Cardiac muscle cell (in vitro differentiated cells and primary cell): ENCODE measurements at regions not wholly inside any gene's neighbourhood (a gene's known extent, or its start where the extent isn't known, plus 50 kb on each side); places are given as distances from the start of the nearest gene placed in this dataset.

Experiments used
- DNase-seq, 2 donors: peaks; one replicate each; pipeline versions ENCODE4 v3.0.0 to v3.0.0-alpha.2; 2010 to 2017; ENCODE audit warnings: low read depth in 1 of 2, low spot score in 1 of 2
- H3K27ac ChIP-seq: fragments of 200-600 bp; sonication (generic); 2 replicates; pipeline ENCODE4 v1.5.1; 2016
- H3K27me3 ChIP-seq: fragments of 200-600 bp; sonication (generic); 2 replicates; pipeline ENCODE4 v1.6.0; 2016; ENCODE audit warnings: control low read depth
- H3K36me3 ChIP-seq: fragments of 200-600 bp; sonication (generic); 2 replicates; pipeline ENCODE4 v1.5.1; 2016; ENCODE audit warnings: control low read depth
- H3K4me1 ChIP-seq: fragments of 200-600 bp; sonication (generic); 2 replicates; pipeline ENCODE4 v1.8.1; 2017; ENCODE audit warnings: low read depth, mild to moderate bottlenecking, mixed run types
- H3K4me3 ChIP-seq: fragments of 200-600 bp; sonication (generic); 2 replicates; pipeline ENCODE4 v1.5.1; 2016; ENCODE audit warnings: mild to moderate bottlenecking
- H3K9me3 ChIP-seq: fragments of 200-600 bp; sonication (generic); 2 replicates; pipeline ENCODE4 v1.5.1; 2017; ENCODE audit warnings: low read depth, mild to moderate bottlenecking, control low read depth
- TF ChIP-seq, protein P1 (sequence below): IDR thresholded peaks from 2 replicates; pipeline ENCODE4 v1.5.1; 2012; ENCODE audit warnings: low read depth, mild to moderate bottlenecking, low read length

DNA sequence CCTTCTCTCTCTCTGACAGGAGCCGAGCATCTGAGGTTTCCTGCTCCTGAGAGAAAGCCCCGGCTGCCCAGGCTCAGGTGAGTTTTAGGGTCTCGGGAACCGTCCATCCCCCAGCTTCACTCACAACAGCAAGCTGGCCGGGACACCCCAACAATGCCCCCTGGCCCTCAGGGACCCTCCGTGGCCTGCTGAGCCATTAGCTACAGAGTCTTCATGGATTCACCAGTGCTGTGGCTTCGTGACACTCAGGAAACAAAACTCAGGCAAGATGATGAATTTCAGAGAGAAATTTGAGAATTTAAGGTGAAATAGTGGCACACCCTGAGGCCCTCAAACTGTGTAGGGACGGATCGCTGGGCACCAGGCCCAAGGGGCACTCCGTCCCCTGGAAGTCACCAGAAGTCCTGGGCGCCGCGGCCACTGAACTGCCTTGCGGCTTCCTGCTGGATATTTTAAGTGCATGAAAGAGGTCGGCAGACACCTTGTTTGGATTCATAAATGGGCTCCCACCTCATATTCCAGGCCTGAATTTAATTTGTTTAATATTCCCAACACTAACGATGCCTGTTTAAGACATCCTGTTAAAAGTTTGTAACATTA lies 368.3 kb upstream of the SALL3 start:
- H3K36me3 ChIP-seq, result no peaks in the 10 kb centered on the region
- TF ChIP-seq, protein P1, sequence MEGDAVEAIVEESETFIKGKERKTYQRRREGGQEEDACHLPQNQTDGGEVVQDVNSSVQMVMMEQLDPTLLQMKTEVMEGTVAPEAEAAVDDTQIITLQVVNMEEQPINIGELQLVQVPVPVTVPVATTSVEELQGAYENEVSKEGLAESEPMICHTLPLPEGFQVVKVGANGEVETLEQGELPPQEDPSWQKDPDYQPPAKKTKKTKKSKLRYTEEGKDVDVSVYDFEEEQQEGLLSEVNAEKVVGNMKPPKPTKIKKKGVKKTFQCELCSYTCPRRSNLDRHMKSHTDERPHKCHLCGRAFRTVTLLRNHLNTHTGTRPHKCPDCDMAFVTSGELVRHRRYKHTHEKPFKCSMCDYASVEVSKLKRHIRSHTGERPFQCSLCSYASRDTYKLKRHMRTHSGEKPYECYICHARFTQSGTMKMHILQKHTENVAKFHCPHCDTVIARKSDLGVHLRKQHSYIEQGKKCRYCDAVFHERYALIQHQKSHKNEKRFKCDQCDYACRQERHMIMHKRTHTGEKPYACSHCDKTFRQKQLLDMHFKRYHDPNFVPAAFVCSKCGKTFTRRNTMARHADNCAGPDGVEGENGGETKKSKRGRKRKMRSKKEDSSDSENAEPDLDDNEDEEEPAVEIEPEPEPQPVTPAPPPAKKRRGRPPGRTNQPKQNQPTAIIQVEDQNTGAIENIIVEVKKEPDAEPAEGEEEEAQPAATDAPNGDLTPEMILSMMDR, result no peak
- no peak overlapping the region for H3K4me3 ChIP-seq
- H3K9me3 ChIP-seq, result no peaks in the 10 kb centered on the region
- no peaks in the 10 kb centered on the region for H3K27me3 ChIP-seq
- no peak overlapping the region for H3K27ac ChIP-seq
- no peaks in the 10 kb centered on the region for H3K4me1 ChIP-seq
- no peak for DNase-seq

DNA sequence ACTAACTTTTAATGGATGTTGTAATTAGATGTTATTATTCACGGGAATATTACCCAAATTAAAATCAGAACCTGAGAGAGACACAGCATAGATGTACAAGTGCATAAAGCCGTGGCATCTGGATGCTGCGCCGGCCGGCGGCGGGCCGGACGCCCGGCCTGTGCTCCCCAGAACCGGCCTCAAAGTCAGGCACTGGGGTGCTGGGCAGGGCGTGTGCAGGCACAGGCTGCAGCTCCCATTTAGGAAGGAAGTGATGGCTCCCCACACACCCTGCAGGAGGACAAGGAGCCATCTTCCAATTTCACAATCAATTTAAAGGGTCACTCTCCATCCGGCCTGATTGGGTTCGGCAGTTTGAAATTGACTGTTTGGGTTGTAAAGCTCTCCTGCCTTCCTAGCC lies 367.7 kb upstream of the SALL3 start:
- Histone ChIP-seq H3K36me3 (no peaks in the 10 kb centered on the region), H3K27ac (no peak overlapping the region), H3K4me3 (no peak overlapping the region), H3K27me3 (no peaks in the 10 kb centered on the region), H3K9me3 (no peaks in the 10 kb centered on the region), H3K4me1 (no peaks in the 10 kb centered on the region)
- no peak for DNase-seq
- TF ChIP-seq, protein P1, result no peak

DNA sequence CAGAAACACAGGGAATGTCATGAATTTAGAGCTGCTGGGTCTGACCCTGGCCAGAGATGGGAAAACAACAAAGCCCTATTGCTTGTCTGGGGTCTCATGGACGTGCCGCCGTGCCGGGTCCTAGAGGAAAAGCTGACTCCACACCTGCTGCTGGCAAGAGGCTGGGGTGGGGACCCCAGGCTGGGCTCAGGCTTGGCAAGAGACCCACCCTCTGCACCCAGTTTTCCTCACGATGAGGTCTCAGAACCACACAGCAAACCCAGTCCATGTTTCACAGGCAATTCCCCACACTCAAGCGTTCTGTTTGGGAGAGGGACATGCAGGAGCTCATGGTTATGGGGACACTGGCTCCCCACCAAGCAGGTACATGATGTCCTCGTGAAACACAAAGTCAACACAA lies 367.3 kb upstream of the SALL3 start:
- Histone ChIP-seq H3K4me3 (no peak overlapping the region), H3K36me3 (no peaks in the 10 kb centered on the region), H3K27me3 (no peaks in the 10 kb centered on the region), H3K4me1 (no peaks in the 10 kb centered on the region), H3K9me3 (no peaks in the 10 kb centered on the region), H3K27ac (no peak overlapping the region)
- DNase-seq, result no peak
- TF ChIP-seq, protein P1, result no peak

DNA sequence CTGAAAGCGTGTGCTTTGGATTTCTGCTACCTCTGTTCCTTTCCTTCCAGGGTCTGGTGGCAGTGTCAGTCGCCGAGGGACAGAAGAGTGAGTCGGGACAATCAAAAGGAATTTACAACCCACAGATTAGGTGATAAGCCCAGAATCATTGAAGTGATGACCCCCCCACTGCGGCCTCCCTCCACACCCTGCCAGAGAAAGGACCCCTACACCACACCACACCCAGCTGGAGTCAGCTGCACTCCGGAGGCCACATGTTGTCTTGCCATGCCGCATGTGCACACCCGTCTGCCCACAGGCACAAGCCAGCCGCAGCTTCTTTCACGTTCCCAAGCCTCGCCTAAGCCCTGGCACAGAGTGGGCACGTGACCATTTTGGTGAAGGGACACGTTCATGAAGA lies 366.8 kb upstream of the SALL3 start:
- no peaks in the 10 kb centered on the region for H3K27me3 ChIP-seq
- no peaks in the 10 kb centered on the region for H3K36me3 ChIP-seq
- H3K27ac ChIP-seq, result no peak overlapping the region
- DNase-seq, result no peak
- H3K9me3 ChIP-seq, result no peaks in the 10 kb centered on the region
- TF ChIP-seq, protein P1, result no peak
- H3K4me1 ChIP-seq, result no peaks in the 10 kb centered on the region
- no peak overlapping the region for H3K4me3 ChIP-seq

DNA sequence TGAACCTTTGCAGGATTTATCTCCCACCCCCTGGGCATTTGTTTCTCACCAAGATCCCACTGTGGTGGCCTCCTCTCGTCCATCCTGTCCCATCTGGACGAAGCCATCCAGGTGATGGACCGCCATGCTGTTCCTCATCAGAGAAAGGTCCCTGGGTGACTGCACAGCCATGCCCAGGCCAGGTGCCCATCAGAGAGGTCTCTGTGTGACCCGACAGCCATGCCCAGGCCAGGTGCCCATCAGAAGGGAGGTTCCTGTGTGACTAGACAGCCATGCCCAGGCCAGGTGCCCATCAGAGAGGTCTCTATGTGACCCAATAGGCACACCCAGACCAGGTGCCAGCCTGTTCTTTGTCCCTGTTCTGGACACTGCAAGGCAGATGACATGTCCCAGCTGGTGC lies 360.9 kb upstream of the SALL3 start:
- Histone ChIP-seq H3K4me3 (no peak overlapping the region), H3K27me3 (no peaks in the 10 kb centered on the region), H3K27ac (no peak overlapping the region), H3K9me3 (no peaks in the 10 kb centered on the region), H3K4me1 (no peaks in the 10 kb centered on the region), H3K36me3 (no peaks in the 10 kb centered on the region)
- TF ChIP-seq, protein P1, result no peak
- no peak for DNase-seq

DNA sequence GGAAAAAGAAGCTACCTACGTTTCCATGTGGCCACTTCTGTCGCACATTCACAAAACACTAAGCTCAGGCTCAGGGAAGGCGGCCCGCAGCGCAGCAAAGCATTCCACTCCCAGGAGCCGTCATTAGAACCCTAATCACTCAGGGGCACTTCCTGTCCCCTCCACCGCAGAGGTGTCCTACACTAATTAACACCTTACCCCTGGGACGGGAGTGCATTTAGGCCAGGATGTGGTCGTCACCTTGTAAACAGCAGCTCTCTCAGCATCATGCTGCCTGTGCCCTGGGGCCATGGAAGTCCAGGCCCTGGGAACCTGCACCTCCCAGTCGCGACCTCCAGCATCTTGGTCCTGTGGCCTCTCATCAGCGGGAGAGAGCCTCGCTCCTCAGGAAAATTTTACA lies 359.8 kb upstream of the SALL3 start:
- Histone ChIP-seq H3K4me3 (no peak overlapping the region), H3K9me3 (no peaks in the 10 kb centered on the region), H3K36me3 (no peaks in the 10 kb centered on the region), H3K4me1 (no peaks in the 10 kb centered on the region), H3K27ac (no peak overlapping the region), H3K27me3 (no peaks in the 10 kb centered on the region)
- TF ChIP-seq, protein P1, result no peak
- DNase-seq, result no peak
